CD14-positive monocyte (primary cell): ENCODE measurements at regions not wholly inside any gene's neighbourhood (a gene's known extent, or its start where the extent isn't known, plus 50 kb on each side); places are given as distances from the start of the nearest gene placed in this dataset.
"Not testable (repeated sequence)": the region's sequence is repeated elsewhere in the genome, so short reads cannot be mapped to it uniquely, and the experiment has no call there.

ENCODE experiments used
- DNase-seq, 3 donors: peaks; one replicate each; pipeline ENCODE4 v3.0.0-alpha.2; 2011 to 2022
- H2AFZ ChIP-seq: 2 replicates; pipeline ENCODE4 v1.6.0; 2012; ENCODE audit warnings: mild to moderate bottlenecking, low read depth, low read length, inconsistent platforms; ENCODE audit not compliant: insufficient read depth, poor library complexity, severe bottlenecking
- H3K27ac ChIP-seq, 2 donors: 1 replicate in 1 of 2; 2 replicates in 1 of 2; pipeline ENCODE4 v1.5.1; 2012 to 2013; ENCODE audit warnings: low read length in 2 of 2, control low read depth in 1 of 2, inconsistent platforms in 1 of 2, low read depth in 1 of 2, mild to moderate bottlenecking in 1 of 2
- H3K27me3 ChIP-seq, 2 donors: one replicate each; pipeline versions ENCODE4 v1.6.0 to v1.6.1; 2011 to 2013; ENCODE audit warnings: low read length in 2 of 2; ENCODE audit not compliant: control insufficient read depth in 2 of 2, insufficient read depth in 2 of 2
- H3K36me3 ChIP-seq, 2 donors: replicated peaks in 1 of 2; 1 replicate in 1 of 2; 2 replicates in 1 of 2; pipeline versions ENCODE4 v1.5.1 to v1.6.1; 2012 to 2013; ENCODE audit warnings: low read length in 2 of 2, control low read depth in 1 of 2, inconsistent platforms in 1 of 2, mild to moderate bottlenecking in 1 of 2; ENCODE audit not compliant: insufficient read depth in 2 of 2, control insufficient read depth in 1 of 2
- H3K4me1 ChIP-seq, 2 donors: 1 replicate in 1 of 2; 2 replicates in 1 of 2; pipeline versions ENCODE4 v1.5.1 to v1.6.1; 2012 to 2013; ENCODE audit warnings: low read length in 2 of 2, control low read depth in 1 of 2, inconsistent platforms in 1 of 2, mild to moderate bottlenecking in 1 of 2, moderate library complexity in 1 of 2; ENCODE audit not compliant: insufficient read depth in 2 of 2, control insufficient read depth in 1 of 2
- H3K4me2 ChIP-seq: replicated peaks from 2 replicates; pipeline ENCODE3; 2012; ENCODE audit warnings: low read length, moderate library complexity, mild to moderate bottlenecking; ENCODE audit not compliant: poor library complexity, severe bottlenecking; ENCODE audit errors: extremely low read depth
- H3K4me3 ChIP-seq, 3 experiments: fragments of 200-600 bp in 1 of 3; sonication (generic) in 1 of 3; replicated peaks in 1 of 3; 1 replicate in 2 of 3; 2 replicates in 1 of 3; pipeline ENCODE4 v1.5.1; 2011 to 2013; ENCODE audit warnings: low read length in 3 of 3, mild to moderate bottlenecking in 3 of 3, control low read depth in 2 of 3, low read depth in 2 of 3, inconsistent platforms in 1 of 3, moderate library complexity in 1 of 3
- H3K79me2 ChIP-seq: 2 replicates; pipeline ENCODE4 v1.6.0; 2012; ENCODE audit warnings: mild to moderate bottlenecking, control low read depth, inconsistent platforms, low read length, moderate library complexity; ENCODE audit not compliant: insufficient read depth
- H3K9ac ChIP-seq: 2 replicates; pipeline ENCODE4 v1.6.0; 2017; ENCODE audit warnings: low read length, mild to moderate bottlenecking; ENCODE audit not compliant: insufficient read depth, poor library complexity, severe bottlenecking
- H3K9me3 ChIP-seq, 2 donors: replicated peaks in 1 of 2; 1 replicate in 1 of 2; 2 replicates in 1 of 2; pipeline versions ENCODE4 v1.5.1 to v1.6.1; 2012 to 2013; ENCODE audit warnings: low read length in 2 of 2, control low read depth in 1 of 2; ENCODE audit not compliant: control insufficient read depth in 1 of 2, insufficient read depth in 1 of 2
- H4K20me1 ChIP-seq: 2 replicates; pipeline ENCODE4 v1.6.0; 2012; ENCODE audit warnings: mild to moderate bottlenecking, low read length, control low read depth, moderate library complexity; ENCODE audit not compliant: insufficient read depth
- H3K27ac Mint-ChIP-seq, 7 donors: one replicate each; pipeline ENCODE4 v1.8.0; 2020; ENCODE audit warnings: mild to moderate bottlenecking in 7 of 7, mixed read lengths in 7 of 7, moderate library complexity in 6 of 7, inconsistent platforms in 2 of 7
- H3K27me3 Mint-ChIP-seq, 3 donors: one replicate each; pipeline ENCODE4 v1.8.0; 2021 to 2022; ENCODE audit warnings: low read depth in 3 of 3, mild to moderate bottlenecking in 3 of 3, mixed read lengths in 3 of 3, moderate library complexity in 3 of 3, inconsistent platforms in 1 of 3
- H3K36me3 Mint-ChIP-seq, 2 donors: one replicate each; pipeline ENCODE4 v1.8.0; 2020; ENCODE audit warnings: mixed read lengths in 2 of 2, inconsistent platforms in 1 of 2, mild to moderate bottlenecking in 1 of 2
- H3K4me1 Mint-ChIP-seq: one replicate; pipeline ENCODE4 v1.8.0; 2020; ENCODE audit warnings: mild to moderate bottlenecking, mixed read lengths
- H3K4me3 Mint-ChIP-seq, 2 donors: one replicate each; pipeline ENCODE4 v1.8.0; 2020; ENCODE audit warnings: mild to moderate bottlenecking in 2 of 2, mixed read lengths in 2 of 2, moderate library complexity in 1 of 2
- H3K9me3 Mint-ChIP-seq, 7 donors: one replicate each; pipeline ENCODE4 v1.8.0; 2020 to 2022; ENCODE audit warnings: mixed read lengths in 7 of 7, mild to moderate bottlenecking in 6 of 7, moderate library complexity in 6 of 7, inconsistent platforms in 2 of 7
- WGBS: methylation state at CpG from one replicate; pipeline ENCODE4 v1.1.5; 2013; ENCODE audit warnings: missing lambda C conversion rate; ENCODE audit not compliant: insufficient coverage; 5-methylcytosine and 5-hydroxymethylcytosine counted together
- intact Hi-C, 2 donors: fragments of 100-400 bp; cut with micrococcal nuclease; formaldehyde crosslinking; loops; one replicate each; pipeline versions ENCODE4 v1.15.0 to v1.15.1; 2023
- TF ChIP-seq, protein P1 (sequence below): fragments of 200-600 bp; IDR thresholded peaks from one replicate; pipeline ENCODE4 v1.8.0; 2022; ENCODE audit warnings: antibody characterized with exemption, mild to moderate bottlenecking

DNA sequence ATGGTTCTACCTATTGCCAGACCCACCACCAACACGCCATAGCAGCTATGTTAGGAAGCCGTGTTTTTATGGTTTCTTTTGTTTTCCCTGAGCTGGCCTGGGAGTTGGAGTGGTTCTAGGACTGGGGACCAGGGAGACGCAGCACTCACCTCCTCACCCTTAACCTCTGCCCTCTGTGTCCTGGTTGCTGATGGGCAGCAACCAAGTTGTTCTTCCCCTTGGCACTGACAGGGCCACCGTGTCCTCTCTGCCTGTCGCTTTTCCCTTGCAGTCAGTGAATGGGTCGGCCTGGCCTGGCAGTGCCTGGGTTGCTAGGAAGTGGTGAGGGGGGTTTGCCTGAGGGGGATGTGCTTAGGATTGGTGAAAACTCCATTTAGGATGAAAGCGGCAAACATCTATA, 197.1 kb upstream of the GATA6 start:
- intact Hi-C loops, result no loop called here
- Mint-ChIP-seq H3K27ac (no peak overlapping the region), H3K27me3 (peaks cover 0 to 7% (median 2%) of the 10 kb centered on the region in 3 donors), H3K36me3 (no peaks in the 10 kb centered on the region), H3K4me3 (no peak overlapping the region), H3K9me3 (peaks cover 0 to 2% (median 0%) of the 10 kb centered on the region in 7 donors), H3K4me1 (no peaks in the 10 kb centered on the region)
- Histone ChIP-seq H3K36me3 (no peaks in the 10 kb centered on the region), H3K9me3 (no peaks in the 10 kb centered on the region), H4K20me1 (no peaks in the 10 kb centered on the region), H3K4me1 (no peaks in the 10 kb centered on the region), H3K4me3 (no peak overlapping the region), H3K79me2 (no peaks in the 10 kb centered on the region), H3K4me2 (no peak overlapping the region), H3K27ac (no peak overlapping the region), H3K27me3 (no peaks in the 10 kb centered on the region), H3K9ac (no peak overlapping the region), H2AFZ (no peak overlapping the region)
- WGBS, result no CpG with 5 or more reads among the region's 7 CpGs
- TF ChIP-seq, protein P1, sequence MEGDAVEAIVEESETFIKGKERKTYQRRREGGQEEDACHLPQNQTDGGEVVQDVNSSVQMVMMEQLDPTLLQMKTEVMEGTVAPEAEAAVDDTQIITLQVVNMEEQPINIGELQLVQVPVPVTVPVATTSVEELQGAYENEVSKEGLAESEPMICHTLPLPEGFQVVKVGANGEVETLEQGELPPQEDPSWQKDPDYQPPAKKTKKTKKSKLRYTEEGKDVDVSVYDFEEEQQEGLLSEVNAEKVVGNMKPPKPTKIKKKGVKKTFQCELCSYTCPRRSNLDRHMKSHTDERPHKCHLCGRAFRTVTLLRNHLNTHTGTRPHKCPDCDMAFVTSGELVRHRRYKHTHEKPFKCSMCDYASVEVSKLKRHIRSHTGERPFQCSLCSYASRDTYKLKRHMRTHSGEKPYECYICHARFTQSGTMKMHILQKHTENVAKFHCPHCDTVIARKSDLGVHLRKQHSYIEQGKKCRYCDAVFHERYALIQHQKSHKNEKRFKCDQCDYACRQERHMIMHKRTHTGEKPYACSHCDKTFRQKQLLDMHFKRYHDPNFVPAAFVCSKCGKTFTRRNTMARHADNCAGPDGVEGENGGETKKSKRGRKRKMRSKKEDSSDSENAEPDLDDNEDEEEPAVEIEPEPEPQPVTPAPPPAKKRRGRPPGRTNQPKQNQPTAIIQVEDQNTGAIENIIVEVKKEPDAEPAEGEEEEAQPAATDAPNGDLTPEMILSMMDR, result no peak
- DNase-seq, result no peak

DNA sequence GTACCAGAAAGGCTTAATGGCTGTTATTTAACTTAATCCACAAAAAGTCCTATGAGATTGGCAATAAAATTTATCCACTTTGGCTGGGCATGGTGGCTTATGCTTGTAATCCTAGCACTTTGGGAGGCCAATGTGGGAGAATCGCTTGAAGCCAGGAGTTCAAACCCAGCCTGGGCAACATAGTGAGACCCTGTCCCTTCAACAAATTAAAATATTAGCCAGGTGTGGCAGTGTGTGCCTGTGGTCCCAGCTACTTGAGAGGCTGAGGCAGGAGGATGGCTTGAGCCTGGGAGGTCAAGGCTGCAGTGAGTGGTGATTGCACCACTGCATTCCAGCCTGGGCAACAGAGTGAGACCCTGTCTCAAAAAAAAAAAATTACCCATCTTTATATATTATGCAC, 193.4 kb upstream of the GATA6 start:
- H3K27ac ChIP-seq, H3K4me3 ChIP-seq, H3K4me3 Mint-ChIP-seq, H2AFZ ChIP-seq, H3K27me3 Mint-ChIP-seq, H3K79me2 ChIP-seq, H3K27me3 ChIP-seq, H4K20me1 ChIP-seq, H3K27ac Mint-ChIP-seq, H3K4me2 ChIP-seq, H3K4me1 Mint-ChIP-seq, intact Hi-C loops, DNase-seq, H3K4me1 ChIP-seq, H3K9me3 ChIP-seq, H3K9me3 Mint-ChIP-seq, H3K36me3 Mint-ChIP-seq, H3K36me3 ChIP-seq, H3K9ac ChIP-seq: not testable (repeated sequence)
- no CpG with 5 or more reads among the region's 1 CpG for WGBS
